GM11168 (cell line): ENCODE measurements at regions not wholly inside any gene's neighbourhood (a gene's known extent, or its start where the extent isn't known, plus 50 kb on each side); places are given as distances from the start of the nearest gene placed in this dataset.

ENCODE experiments used
- in situ Hi-C: fragments of 300-500 bp; cut with MboI; formaldehyde crosslinking; loops from one replicate; pipeline ENCODE4 v1.12.0; 2022; ENCODE audit warnings: low sequenced_read_pairs; ENCODE audit not compliant: unreplicated experiment

GRCh38 chr2:128808462-128809258 lies 490.0 kb upstream of the HS6ST1 start:
- in situ Hi-C loops, result no loop called here

GRCh38 chr2:128809259-128809636 lies 490.6 kb upstream of the HS6ST1 start:
- in situ Hi-C loops, result no loop called here

GRCh38 chr2:128809880-128810279 lies 491.2 kb upstream of the HS6ST1 start:
- in situ Hi-C loops, result no loop called here

GRCh38 chr2:128812183-128812940 lies 493.7 kb upstream of the HS6ST1 start:
- in situ Hi-C loops, result no loop called here

- in situ Hi-C loops, result no loop called here
Observed at GRCh38 chr2:128813352-128814034, 494.8 kb upstream of the HS6ST1 start.

- in situ Hi-C loops, result no loop called here
Observed at GRCh38 chr2:128815248-128815647, 496.6 kb upstream of the HS6ST1 start.

GRCh38 chr2:128817171-128817570 lies 498.5 kb upstream of the HS6ST1 start:
- in situ Hi-C loops, result no loop called here

GRCh38 chr2:128817813-128818212 lies 499.1 kb upstream of the HS6ST1 start:
- in situ Hi-C loops, result no loop called here

GRCh38 chr2:128818248-128818647 lies 499.6 kb upstream of the HS6ST1 start:
- in situ Hi-C loops, result no loop called here

GRCh38 chr2:128818704-128819491 lies 500.2 kb upstream of the HS6ST1 start:
- in situ Hi-C loops, result no loop called here

- in situ Hi-C loops, result no loop called here
Observed at GRCh38 chr2:128820452-128820851, 501.8 kb upstream of the HS6ST1 start.

GRCh38 chr2:128821010-128821409 lies 502.3 kb upstream of the HS6ST1 start:
- in situ Hi-C loops, result no loop called here

- in situ Hi-C loops, result no loop called here
Observed at GRCh38 chr2:128832946-128833663, 514.4 kb upstream of the HS6ST1 start.

- in situ Hi-C loops, result no loop called here
Observed at GRCh38 chr2:128833664-128834027, 515.0 kb upstream of the HS6ST1 start.

GRCh38 chr2:128834207-128834879 lies 515.7 kb upstream of the HS6ST1 start:
- in situ Hi-C loops, result no loop called here

- in situ Hi-C loops, result no loop called here
Observed at GRCh38 chr2:128834880-128835252, 516.2 kb upstream of the HS6ST1 start.

GRCh38 chr2:128835342-128835855 lies 516.7 kb upstream of the HS6ST1 start:
- in situ Hi-C loops, result no loop called here

GRCh38 chr2:128835974-128836373 lies 517.3 kb upstream of the HS6ST1 start:
- in situ Hi-C loops, result no loop called here

GRCh38 chr2:128836559-128837100 lies 518.0 kb upstream of the HS6ST1 start:
- in situ Hi-C loops, result no loop called here
